ENCODE measurements at regions not wholly inside any gene's neighbourhood (a gene's known extent, or its start where the extent isn't known, plus 50 kb on each side); places are given as distances from the start of the nearest gene placed in this dataset.
A peak's percentile ranks its signal among the peaks of the same experiment; 100 is the strongest.
"Not testable (repeated sequence)": the region's sequence is repeated elsewhere in the genome, so short reads cannot be mapped to it uniquely, and the experiment has no call there.

DNA sequence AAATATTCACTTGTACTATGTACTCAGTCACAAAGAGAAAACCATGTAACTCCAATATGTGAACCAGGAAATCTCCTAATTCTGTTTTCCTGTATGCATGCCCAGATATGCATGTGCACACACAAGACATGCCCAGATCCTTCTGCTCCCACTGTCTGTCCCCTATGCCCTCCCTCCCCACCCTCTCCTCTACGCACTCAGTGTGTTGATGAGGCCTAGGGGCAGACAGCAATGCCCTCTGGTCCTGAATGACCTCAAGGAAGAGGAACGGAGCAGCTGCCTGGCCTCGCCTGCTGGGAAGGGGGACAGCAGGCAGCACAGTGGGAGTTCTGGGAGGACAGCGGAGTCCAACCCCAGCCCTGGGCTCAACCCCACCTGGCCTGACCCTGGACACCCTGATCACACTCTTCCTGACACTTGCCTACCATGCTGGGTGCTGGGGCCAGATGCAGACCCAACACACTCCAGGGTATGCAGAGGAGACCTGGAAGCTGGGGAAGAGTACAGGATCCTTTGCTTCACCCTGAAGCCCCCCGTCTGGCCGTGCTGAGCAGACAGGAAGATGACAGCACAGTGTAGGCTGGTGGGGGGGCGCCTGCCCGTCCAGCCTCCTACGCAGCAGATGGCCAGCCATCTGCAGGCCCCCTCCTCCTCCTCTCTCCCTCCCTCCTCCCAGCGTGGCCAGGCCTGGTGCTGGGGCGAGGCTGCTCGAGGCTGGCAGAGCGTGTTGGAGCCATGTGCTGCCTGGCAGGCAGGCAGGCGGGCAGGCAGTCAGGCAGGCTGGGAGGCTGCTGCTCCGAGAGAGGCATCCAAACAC is 106.6 kb upstream of the NCOR2 start:
- DNase-seq (ENCODE audit: low spot score) = no peak

- DNase-seq (ENCODE audit: low spot score) = not testable (repeated sequence)
Observed at GRCh38 chr12:124669271-124669721, 101.9 kb upstream of the NCOR2 start.

- DNase-seq (ENCODE audit: low spot score) = no peak
Observed at GRCh38 chr12:124668602-124669001, 101.2 kb upstream of the NCOR2 start.

DNA sequence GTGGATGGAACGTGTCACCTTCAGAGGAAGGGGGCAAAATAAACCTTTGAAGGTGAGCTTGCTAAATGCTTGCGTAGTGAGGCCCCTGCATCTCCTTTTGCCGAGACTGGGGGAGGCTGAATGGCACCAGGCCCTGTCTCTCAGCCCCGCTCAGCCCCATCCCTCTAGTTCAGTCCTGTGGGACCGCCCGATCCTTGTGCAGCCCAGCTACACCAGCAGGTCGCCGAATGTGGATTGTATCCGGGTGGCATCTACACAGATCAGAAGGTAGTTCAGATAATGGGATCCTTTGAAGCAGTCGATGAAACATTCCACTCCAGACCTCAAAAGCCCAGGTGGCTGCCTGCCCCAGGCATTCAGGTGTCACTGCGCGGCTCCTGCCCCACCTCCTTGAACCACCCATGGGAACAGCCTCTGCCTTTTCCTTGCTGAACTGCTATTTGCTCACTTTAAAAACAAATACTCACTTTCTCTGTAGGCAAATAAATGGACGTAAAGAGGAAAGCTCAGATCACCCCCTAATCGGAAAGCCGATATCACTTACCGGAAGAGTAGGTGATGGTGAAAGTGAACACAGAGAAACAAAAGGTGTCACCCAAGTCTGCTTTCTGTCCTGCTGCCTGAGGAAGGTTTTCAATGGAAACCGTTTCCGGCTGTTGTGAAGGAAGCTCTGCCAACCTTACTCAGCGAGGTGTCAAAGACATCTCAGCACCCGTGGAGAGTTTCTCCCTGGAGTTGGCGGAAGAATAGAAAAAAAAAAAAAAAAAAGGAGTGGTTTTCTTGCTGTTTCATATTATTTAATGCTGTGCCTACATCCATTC is 100.3 kb upstream of the NCOR2 start:
- no peak for DNase-seq (ENCODE audit: low spot score)

DNA sequence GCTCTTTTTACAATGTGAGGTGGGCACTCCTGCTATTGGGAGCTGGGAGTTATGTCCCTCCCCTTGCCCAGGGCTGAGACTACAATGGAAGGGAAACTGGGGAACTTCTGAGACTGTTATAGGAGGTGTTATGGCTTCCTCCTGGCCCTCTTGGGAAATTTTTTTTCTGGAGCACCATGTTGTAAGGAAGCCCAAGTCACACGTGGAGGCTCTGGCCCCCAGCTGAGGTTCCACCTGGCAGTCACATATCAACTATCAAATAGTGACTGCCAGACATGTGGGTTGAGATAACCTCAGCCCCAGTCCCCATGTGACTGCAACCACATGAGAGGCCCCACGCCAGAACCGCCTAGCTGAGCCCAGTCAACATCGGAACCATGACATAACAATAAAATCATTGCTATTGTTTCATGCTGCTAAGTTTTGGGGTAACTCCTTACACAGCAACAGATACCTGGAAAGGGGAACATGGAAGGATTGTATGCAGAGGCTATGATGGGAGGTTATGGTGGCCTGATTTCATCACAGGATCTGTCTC is 99.4 kb upstream of the NCOR2 start:
- DNase-seq (ENCODE audit: low spot score) = no peak

GRCh38 chr12:124665511-124665910 is 98.1 kb upstream of the NCOR2 start:
- peak; percentile 33 for DNase-seq (ENCODE audit: low spot score)

DNA sequence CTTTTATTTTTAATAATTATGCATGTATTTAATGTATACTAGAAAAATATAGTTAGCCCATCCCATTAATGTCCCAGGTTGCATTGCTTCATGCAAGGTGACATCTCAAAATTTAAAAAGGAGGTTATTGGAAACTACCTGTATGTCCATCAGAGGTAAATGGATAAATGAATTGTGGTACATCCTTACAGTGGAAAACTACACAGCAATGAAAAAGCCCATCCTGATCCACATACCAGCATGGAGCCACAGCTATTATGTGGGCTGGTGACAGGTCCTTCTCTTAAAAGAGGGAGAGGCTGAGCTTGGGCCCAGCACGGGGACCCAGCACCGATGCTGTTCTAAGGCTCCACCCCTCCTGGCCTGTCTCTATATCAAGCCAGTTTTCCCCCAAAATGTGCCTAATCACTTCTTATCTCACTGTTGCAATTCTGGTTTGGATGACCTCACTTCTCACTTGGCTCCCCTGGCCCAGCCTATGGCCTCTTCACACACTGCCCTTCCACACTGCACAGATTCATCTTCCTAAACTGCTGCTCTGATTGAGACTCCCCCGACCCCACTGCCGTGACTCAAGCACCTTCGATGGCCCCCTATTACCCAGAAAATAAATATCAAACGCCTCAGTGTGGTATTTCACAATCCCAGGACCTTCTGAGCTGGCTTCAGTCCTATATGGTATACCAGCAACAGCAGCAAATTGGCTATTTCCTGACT is 97.1 kb upstream of the NCOR2 start:
- DNase-seq (ENCODE audit: low spot score) = no peak

DNA sequence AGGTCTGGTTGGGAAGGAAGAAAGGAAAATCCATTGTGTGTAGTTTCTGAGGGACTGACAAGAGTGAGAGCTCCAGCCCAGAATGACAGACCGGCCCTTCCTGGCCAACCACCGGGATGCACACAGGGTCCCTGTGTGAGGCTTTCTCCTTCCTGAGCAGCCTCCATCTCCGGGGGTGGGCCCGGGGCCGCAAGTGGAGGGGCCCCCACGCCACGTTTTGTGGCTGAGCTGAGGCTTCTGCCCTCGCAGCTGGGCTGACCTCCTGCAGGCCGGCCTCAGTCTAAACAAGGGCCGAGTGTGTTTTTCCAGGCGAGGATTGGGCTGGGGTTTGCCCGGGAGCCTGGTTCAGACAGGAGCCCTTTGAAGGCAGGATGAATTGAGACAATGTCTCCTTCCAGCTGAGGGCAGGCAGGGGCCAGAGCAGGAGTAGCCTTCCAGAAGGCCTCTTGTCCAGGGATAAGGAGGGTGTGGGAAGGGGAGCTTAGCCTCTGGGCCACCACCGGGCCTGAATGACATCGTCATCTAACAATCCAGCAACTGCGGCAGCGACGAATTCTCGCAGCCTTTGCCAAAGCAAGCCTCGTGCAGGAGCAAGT is 96.5 kb upstream of the NCOR2 start:
- DNase-seq (ENCODE audit: low spot score) = no peak

- DNase-seq (ENCODE audit: low spot score) = peak; percentile 37
Observed at GRCh38 chr12:124663206-124663605, 95.8 kb upstream of the NCOR2 start.

DNA sequence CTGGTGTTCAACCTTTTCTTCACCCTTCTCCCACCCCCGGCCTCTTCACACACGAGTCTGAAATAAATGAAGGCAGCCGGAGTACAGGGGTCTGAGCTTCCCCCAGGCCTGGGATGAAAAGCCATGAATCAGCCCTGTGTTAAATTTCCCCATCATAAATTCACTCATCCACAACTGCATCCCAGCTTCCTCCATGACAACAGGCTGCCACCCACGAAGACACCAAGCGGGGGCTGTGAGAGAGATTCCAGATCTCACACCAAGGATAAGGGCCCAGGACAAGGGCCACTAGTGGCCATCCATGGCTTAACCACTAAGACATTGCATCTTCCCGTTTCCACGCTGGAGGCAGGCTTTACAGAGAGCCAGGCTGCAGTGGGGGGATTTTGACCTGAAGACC is 93.9 kb upstream of the NCOR2 start:
- no peak for DNase-seq (ENCODE audit: low spot score)

DNA sequence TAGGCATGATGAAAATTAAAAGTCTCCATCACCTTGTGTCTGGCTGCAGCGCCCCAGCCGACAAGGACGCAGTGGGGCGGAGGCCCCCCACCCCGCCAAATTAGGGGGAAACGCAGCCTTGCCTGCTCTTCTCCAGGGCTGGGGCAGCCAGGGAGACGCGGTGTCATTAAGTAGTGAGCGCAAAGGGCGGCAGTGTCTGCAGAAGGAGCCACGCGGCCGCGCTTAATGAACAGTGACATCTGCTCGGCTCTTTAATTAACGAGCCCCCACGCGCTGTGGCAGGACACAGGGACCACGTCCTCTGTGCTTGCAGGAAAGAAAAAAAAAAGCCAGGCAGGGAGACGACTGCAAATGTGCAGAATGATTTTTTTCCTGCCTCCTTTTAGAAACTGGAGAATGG is 93.4 kb upstream of the NCOR2 start:
- DNase-seq (ENCODE audit: low spot score) = no peak

DNA sequence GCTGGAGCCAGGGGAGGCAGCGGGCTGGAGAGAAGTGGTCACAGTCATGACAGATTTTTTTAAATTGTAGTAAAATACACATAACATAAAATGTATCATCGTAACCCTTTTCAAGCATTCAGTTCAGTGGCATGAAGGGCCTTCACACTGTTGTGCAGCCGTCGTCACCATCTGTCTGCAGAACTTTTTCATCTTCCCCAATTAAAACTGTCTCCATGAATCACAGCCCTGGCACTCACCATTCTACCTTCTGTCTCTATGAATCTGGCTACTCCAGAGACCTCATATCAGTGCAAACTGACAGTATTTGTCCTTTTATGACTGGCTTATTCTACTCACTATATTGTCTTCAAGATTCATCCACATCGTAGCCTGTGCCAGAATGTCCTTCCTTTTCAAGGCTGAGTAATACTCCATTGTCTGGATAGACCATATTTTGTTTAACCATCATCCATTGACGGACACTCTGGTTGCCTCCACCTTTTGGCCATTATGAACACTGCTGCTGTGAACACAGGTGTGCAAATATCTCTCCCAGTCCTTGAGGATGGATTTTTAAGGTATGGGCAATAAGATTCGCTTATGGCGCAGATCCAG is 91.5 kb upstream of the NCOR2 start:
- no peak for DNase-seq (ENCODE audit: low spot score)

DNA sequence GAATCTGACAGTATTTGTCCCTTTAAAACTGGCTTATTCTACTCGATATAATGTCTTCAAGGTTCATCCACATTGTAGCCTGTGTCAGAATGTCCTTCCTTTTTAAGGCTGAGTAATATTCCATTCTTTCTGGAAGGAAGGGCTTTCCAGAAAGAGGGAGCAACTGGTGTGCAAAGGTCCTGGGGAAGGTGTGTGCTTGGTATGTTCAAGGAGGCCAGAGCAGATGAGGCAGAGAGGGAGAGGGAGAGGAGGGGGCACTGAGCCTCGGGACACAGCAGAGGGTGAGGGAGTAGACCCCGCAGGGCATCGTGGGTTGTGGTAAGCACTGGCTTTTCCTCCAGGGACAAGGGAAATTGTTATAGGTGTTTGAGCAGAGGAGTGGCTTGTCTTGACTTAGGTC is 90.9 kb upstream of the NCOR2 start:
- no peak for DNase-seq (ENCODE audit: low spot score)

DNA sequence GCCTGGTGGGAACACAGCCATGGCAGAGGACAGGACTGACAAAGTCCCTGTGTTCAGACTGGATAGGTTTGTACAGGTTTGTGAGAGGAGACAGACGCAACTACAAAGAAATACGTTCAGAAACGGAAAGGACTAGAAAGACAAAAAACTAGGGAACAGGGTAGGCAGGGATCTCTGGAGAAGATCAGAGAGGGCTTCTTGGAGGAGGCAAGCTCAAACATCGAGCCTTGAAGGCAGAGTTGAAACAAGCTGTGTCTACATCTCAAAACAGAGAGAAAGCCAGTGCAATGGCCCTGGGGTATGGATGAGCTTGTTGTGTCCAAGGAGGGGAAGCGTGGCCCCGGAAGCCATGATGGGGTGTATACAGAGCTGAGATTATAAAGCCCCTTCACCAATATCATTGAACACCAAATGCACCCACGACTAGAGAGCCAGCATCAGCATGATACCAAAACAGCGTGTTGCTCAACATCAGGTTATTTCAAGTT is 89.6 kb upstream of the NCOR2 start:
- no peak for DNase-seq (ENCODE audit: low spot score)

- DNase-seq (ENCODE audit: low spot score) = peak; percentile 93
Observed at GRCh38 chr12:124655698-124656516, 88.5 kb upstream of the NCOR2 start.

DNA sequence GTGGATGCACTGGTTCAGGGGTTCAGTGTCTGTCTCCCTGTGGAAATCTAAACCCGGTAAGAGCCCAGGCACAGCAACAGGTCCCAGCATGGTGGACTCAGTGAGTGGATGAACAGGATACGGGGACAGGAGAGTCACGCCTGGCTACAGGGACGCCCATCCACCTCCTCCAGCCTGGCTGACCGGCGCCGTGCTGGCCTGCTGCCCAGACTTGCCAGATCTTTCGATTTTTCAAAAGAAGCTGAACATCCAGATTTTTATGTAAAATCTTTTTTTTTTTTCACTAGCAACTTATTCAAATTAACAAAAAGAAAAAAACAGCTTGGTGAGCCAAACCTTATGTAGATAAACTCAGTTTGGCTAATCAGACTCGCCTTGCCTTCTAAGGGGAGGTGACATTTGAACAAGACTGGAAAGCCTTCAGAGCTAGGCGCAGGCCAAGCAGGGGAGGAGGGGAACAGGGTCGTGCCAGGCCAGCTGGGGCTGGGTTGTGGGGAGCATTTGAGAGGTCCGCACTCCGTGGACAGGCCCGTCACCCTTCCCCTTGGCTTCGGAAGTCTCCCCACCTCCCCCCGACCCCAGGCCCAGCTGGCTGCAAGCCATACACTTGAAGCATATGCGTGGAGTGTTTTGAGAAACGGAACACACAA is 87.8 kb upstream of the NCOR2 start:
- peak; percentile 75 for DNase-seq (ENCODE audit: low spot score)

- DNase-seq (ENCODE audit: low spot score) = no peak
Observed at GRCh38 chr12:124654666-124655047, 87.2 kb upstream of the NCOR2 start.

- DNase-seq (ENCODE audit: low spot score) = no peak
Observed at GRCh38 chr12:124653169-124653931, 85.9 kb upstream of the NCOR2 start.

DNA sequence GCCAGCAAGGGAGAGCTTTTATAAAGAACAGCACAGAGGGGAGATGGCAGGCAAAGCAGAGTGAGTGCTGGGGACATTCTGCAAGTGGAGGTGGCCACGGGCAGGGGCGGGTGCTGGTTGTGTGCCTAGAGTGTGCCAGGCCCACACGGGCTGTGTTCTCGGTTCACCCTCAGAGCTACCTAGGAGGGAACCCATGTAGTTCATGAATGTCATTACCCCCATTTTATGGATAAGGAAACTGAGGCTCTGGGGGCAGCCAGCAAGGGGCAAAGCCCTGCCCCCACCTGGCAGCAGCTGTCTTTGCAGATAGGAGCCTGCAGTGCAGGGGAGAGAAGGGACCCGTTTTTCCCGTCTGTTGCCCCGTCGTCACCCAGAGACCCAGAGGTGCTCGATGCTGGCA is 85.2 kb upstream of the NCOR2 start:
- DNase-seq (ENCODE audit: low spot score) = no peak

Measured in GM03348 (cell line).